Right atrium auricular region (tissue), 2 donors: ENCODE measurements at regions not wholly inside any gene's neighbourhood (a gene's known extent, or its start where the extent isn't known, plus 50 kb on each side); places are given as distances from the start of the nearest gene placed in this dataset.

Source experiments
- DNase-seq: peaks from one replicate; pipeline ENCODE4 v3.0.0-alpha.2; 2019; ENCODE audit warnings: low spot score
- H3K27ac ChIP-seq, 2 donors: fragments of 200-600 bp; sonication (generic); 1 replicate in 1 of 2; 2 replicates in 1 of 2; pipeline ENCODE4 v1.5.1; 2016 to 2019
- H3K27me3 ChIP-seq, 2 donors: fragments of 200-600 bp; sonication (generic); one replicate each; pipeline versions ENCODE4 v1.5.1 to v1.6.0; 2017 to 2019
- H3K36me3 ChIP-seq: fragments of 200-600 bp; sonication (generic); one replicate; pipeline ENCODE4 v1.5.1; 2016
- H3K4me1 ChIP-seq, 2 donors: fragments of 200-600 bp; sonication (generic); one replicate each; pipeline versions ENCODE4 v1.5.1 to v1.6.0; 2017 to 2019
- H3K4me3 ChIP-seq, 2 donors: fragments of 200-600 bp; sonication (generic); 1 replicate in 1 of 2; 2 replicates in 1 of 2; pipeline ENCODE4 v1.5.1; 2017 to 2019; ENCODE audit warnings: mild to moderate bottlenecking in 1 of 2, moderate library complexity in 1 of 2
- H3K9me3 ChIP-seq, 2 donors: fragments of 200-600 bp; sonication (generic); one replicate each; pipeline ENCODE4 v1.5.1; 2019
- TF ChIP-seq, protein P1 (sequence below), 2 donors: fragments of 200-600 bp; sonication (generic); IDR thresholded peaks; one replicate each; pipeline ENCODE4 v1.5.1; 2019; ENCODE audit warnings: antibody characterized with exemption in 2 of 2

DNA sequence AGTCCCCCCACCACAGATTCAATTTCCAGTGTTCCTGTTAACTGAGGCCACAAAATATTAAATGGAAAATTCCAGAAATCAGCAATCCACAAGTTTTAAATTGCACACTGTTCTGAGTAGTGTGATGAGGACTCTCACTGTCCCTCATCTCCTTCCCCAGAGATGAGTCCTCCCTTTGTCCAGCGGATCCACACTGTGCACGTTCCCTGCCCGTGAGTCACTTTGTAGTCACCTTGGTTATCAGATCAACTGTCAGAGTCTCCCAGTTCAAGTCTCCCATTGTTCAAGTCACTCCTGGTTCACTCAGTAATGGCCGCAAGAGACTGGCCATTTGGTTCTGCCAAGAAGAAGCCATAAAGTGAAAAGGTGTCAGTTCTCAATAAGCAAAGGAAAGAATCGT is 168.6 kb upstream of the AFDN start:
- no peaks in the 10 kb centered on the region for H3K9me3 ChIP-seq
- DNase-seq, result no peak
- H3K27me3 ChIP-seq, result no peaks in the 10 kb centered on the region
- H3K36me3 ChIP-seq, result no peaks in the 10 kb centered on the region
- TF ChIP-seq, protein P1, sequence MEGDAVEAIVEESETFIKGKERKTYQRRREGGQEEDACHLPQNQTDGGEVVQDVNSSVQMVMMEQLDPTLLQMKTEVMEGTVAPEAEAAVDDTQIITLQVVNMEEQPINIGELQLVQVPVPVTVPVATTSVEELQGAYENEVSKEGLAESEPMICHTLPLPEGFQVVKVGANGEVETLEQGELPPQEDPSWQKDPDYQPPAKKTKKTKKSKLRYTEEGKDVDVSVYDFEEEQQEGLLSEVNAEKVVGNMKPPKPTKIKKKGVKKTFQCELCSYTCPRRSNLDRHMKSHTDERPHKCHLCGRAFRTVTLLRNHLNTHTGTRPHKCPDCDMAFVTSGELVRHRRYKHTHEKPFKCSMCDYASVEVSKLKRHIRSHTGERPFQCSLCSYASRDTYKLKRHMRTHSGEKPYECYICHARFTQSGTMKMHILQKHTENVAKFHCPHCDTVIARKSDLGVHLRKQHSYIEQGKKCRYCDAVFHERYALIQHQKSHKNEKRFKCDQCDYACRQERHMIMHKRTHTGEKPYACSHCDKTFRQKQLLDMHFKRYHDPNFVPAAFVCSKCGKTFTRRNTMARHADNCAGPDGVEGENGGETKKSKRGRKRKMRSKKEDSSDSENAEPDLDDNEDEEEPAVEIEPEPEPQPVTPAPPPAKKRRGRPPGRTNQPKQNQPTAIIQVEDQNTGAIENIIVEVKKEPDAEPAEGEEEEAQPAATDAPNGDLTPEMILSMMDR (IDR thresholded peaks at IDR 0.05), result no peak
- no peak overlapping the region for H3K4me3 ChIP-seq
- H3K4me1 ChIP-seq, result no peaks in the 10 kb centered on the region
- H3K27ac ChIP-seq, result no peak overlapping the region

DNA sequence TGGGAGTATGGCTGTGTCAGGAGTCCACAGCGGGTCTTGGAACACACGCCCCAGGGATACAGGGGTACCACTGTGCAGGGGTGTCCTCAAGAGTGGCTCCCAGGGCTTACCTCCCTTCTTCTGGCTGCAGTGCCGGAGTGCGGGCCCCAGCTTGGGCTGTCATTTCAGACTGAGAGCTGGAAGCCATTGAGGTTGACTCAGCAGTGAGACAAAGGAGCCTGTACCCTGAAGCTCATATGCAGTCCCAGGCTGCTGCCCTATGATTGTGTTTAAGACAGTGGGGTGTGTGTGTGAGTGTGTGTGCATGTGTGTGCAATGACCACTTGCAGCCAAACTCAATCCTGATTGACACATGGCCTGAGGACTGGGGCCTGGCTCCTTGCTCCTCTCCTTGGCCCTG is 167.7 kb upstream of the AFDN start:
- Histone ChIP-seq H3K9me3 (no peaks in the 10 kb centered on the region), H3K27ac (no peak overlapping the region), H3K27me3 (no peaks in the 10 kb centered on the region), H3K4me3 (no peak overlapping the region), H3K4me1 (no peaks in the 10 kb centered on the region), H3K36me3 (no peaks in the 10 kb centered on the region)
- TF ChIP-seq, protein P1 (IDR thresholded peaks at IDR 0.05), result no peak
- DNase-seq, result no peak

DNA sequence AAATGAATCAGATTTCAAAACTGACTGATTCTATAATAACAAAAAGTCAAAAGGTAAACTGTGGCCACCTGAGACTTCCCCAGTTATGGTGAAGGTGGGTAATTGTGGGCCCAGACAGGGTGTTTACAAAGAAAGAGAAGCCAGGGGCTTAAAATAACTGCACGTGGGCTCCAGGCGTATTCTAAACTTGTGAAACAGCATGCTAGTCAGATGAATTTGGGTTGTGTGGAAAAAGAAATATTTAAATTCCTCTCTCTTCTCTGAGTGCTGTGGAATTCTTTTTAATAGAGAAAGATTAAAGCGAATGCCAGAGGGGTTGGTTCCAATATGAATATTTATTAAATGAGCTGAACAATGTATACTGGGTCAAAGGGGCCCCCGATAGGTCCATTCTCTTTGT is 166.3 kb upstream of the AFDN start:
- H3K36me3 ChIP-seq, result no peaks in the 10 kb centered on the region

GRCh38 chr6:167660944-167661551 is 165.7 kb upstream of the AFDN start:
- TF ChIP-seq, protein P1 (IDR thresholded peaks at IDR 0.05), result no peak
- no peak for DNase-seq
- H3K27ac ChIP-seq, result no peak overlapping the region

More for the DNA sequence above, 166.3 kb upstream of the AFDN start:
- Histone ChIP-seq H3K27me3 (no peaks in the 10 kb centered on the region), H3K27ac (no peak overlapping the region), H3K9me3 (no peaks in the 10 kb centered on the region), H3K4me1 (no peaks in the 10 kb centered on the region), H3K4me3 (no peak overlapping the region)
- TF ChIP-seq, protein P1 (IDR thresholded peaks at IDR 0.05), result no peak
- no peak for DNase-seq

DNA sequence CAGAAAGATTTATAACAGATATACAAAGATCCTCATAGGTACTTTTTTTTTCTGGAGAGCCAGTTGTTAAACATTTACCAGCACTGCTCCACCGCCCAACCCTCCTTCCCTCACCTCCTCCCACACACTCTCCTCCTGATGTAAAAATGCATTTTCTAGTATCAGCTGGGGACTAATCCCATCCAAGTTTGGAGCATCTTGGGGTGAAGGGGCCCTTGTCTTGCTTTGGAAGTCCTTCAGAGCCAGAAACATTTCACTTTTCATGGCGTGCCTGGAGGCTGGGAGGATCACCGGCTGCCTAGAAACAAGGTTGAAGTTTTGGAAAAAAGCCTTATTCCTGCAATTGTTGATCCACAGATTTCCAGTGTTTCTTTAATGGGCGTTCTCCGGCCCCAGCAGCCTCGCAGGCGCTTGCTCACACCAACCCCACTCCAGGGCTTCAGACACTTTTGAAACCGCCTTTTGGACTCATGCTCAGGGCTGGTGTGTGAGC is 165.1 kb upstream of the AFDN start:
- Histone ChIP-seq H3K36me3 (no peaks in the 10 kb centered on the region), H3K27me3 (no peaks in the 10 kb centered on the region), H3K9me3 (no peaks in the 10 kb centered on the region), H3K4me1 (no peaks in the 10 kb centered on the region), H3K27ac (no peak overlapping the region), H3K4me3 (no peak overlapping the region)
- DNase-seq, result no peak
- TF ChIP-seq, protein P1 (IDR thresholded peaks at IDR 0.05), result no peak

More at GRCh38 chr6:167660944-167661551, 165.7 kb upstream of the AFDN start:
- H3K4me1 ChIP-seq, result no peaks in the 10 kb centered on the region
- H3K36me3 ChIP-seq, result no peaks in the 10 kb centered on the region
- H3K4me3 ChIP-seq, result no peak overlapping the region
- H3K27me3 ChIP-seq, result no peaks in the 10 kb centered on the region
- no peaks in the 10 kb centered on the region for H3K9me3 ChIP-seq
